ENCODE measurements at regions not wholly inside any gene's neighbourhood (a gene's known extent, or its start where the extent isn't known, plus 50 kb on each side); places are given as distances from the start of the nearest gene placed in this dataset.

DNA sequence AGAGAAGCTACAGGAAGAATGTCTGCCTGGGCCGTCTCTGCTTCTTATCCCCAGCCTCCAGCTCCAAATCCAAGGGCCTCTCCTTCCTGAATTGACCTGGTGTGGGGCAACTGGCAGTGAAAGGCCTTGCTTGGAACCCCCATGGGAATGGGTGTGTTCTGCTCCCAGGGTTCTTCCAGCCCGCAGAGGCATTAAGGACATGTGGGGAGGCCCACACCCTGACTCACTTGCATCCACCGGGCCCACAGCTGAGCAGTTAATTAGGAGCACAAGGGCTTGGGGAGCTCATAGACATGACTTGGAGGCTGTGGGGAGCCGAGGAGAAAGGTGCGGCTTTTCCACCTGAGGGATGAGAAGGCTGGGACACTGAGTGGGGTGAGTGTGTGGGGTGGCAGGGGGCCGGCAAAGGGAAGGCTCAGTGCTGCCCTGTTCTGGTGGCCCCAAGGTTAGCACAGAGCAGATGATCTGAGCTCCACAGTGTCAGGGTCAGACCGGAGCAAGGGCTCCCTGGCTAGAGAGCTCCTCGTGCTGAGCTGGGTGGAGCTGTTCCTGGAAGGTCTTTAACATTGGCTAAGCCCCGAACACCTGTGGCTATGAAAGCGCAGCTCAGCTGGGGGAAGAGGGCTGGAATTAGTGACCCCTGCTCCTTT, 64.5 kb upstream of the NECTIN1 start:
- DNase-seq (ENCODE audit: low spot score): no peak

DNA sequence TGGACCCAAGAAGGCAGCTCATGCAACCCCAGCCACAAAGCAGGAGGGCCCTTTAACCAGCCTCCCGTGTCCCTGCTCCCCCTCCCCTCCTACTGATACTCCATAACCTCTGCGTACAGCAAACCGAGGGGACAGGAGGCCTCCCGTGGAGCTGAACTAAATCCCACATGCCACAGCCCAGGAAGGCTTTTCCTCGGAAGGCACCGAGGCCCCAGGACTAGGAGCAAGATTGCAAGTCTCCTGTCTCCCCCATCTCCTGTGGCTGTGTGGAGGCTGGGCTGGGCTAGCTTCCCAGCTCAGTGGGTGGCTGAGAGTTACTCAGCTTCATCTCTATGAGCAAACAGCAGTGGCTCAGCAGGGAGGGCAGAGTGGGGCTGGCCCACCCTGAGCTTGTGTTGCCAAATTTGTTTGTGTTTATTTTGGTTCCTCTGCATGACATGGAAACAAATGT, 62.7 kb upstream of the NECTIN1 start:
- DNase-seq (ENCODE audit: low spot score): no peak

DNA sequence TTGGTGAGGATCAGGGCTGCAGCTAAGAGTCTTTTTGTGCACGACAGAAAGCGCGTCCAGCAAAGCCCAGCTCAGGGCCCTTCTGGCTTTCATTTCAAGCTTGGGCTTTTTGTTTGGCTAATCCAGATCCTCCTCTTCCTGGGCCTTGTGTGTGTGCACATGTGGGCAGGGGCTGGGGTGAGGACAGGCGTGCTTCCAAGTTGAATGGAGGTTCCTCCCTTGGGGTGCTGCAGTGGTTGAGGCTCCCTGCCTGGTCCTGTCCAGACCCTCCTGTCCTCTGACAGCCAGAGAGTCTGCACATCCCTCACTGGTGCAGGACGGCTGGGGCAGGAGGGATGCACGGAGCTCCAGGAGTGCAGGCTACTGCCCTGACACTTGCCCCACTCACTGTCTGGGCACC, 62.0 kb upstream of the NECTIN1 start:
- DNase-seq (ENCODE audit: low spot score): no peak

DNA sequence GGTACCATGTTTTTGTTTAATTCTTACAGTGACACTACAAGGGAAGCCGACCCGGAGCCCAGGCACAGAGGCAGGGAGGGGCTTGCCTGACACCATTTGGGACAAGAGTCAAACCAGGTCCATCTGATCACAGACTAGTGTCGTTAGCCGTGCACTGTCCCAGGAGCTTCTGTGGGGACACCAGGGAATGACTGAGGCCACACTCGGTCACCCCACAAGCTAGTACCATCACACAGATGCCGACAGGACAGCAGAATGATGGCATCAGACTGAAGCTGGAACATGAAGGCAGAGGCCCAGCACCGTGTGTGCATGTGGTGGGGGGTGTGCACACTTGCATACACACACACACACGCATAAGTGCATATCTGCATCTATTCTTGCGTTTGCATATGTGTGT, 61.5 kb upstream of the NECTIN1 start:
- no peak for DNase-seq (ENCODE audit: low spot score)

DNA sequence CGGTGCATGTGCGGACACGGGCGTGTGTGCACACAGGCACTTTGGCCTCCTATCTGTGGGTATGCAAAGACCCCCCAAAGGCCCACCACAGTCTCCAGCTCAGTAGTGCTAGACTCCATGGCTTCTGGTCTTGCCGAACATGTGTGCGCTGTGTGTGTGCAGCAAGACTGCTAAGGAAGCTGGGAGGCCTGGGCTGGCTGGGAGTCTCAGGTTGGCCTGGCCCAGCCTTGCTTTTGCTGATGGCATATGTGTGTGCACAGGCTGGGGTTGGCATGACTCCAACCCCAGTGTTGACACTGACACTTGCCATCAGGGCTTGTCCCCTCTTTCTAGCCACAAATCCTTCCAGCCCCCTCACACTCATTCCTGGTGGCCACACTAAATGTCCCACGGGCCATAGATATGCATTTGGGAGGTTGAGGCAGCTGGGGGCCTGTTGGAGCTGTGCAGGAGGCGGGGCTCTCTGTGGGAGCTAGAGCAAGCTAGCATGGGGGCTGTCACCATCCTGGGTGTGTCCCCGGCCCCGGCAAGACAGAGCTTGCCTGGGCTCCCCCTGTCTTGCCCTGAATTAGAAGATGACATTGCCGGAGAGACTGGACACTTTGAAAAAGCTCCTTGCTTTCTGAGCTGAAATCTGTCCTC, 60.9 kb upstream of the NECTIN1 start:
- DNase-seq (ENCODE audit: low spot score): no peak

DNA sequence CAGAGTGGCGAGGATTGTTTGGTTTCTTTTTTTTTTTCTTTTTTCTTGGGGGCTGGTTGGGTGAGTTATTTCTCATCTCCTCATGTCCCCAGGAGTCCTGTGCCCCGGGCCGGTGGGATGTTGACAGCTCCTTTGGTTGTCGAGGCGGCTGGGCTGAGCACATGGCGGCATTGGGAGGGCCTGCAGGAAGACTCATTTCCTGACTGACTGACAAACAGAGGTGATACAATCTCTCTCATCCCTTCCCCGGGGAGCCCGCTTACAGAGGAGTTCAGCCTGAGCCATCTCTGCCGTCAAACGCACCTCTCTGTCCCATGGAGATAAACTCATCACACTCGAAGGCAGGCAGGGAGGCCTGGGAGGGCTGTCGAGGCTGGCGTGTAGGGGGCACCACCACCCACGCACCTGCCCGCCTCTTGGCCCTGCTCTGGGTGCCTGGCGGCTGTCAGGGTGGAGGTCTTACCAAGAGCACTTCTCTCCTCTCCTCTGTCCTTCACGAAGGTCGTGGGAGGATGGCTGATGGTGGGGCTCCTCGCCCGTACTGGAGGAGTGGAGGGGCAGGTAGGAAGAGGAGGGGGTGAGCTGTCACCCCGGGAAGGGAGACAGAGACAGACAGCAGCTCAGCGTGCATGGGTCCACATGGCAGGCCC, 60.0 kb upstream of the NECTIN1 start:
- DNase-seq (ENCODE audit: low spot score): no peak

DNA sequence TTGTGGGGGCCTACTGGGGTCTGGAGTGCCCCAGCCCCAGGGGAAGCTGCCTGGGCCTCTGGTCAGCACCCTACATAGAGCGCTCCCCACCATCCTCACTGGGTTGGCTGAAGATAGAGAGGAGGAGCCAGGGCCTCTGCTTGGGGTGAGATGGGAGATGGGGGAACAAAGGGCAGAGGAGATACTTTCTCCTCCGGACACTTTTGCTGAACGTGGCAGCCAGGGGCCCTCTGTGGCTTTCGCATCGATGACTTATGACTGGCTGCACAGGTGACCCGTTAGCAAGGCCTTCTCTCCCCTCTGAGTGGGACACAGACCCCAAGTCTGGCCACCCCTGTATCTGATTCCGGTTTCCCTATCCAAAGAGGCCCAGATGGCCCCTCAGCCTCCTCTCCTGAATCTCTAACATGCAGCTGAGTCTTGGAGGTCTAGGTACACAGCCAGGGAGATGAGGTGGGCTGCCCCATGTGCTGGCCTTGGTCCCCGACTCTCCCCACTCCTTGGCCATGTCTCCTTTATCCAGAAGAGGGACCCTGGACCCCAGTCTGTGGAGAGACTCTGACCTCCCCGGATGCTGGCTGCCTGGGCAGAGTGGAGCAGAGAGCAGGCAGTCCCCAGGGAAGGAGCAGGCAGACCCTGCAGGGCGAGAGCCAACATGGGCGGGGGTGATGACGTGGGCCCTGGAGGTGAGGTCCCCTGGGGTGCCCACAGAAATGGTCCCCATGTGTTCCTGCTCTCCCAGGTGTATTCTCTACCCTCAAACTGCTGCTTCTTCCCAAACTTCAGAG, 59.3 kb upstream of the NECTIN1 start:
- no peak for DNase-seq (ENCODE audit: low spot score)

DNA sequence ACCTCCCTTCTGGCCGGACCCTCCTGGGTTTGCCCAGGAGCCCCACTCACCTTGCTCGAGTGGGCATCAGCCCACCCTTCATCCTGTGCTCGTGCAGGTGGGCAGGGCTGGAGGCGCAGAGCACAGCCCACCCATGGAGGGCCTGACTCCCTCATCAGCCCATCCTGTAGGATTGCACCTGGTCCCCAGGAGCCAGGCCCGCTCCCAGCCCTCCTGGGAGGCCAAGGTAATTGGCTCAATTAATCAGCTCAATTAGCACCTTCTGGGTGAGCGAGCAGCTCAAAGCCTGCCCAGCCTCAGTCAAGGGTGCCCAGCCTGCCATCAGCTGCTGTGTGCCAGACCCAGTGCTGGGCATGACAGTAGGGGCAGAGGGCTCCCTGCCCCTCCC, 58.1 kb upstream of the NECTIN1 start:
- no peak for DNase-seq (ENCODE audit: low spot score)

DNA sequence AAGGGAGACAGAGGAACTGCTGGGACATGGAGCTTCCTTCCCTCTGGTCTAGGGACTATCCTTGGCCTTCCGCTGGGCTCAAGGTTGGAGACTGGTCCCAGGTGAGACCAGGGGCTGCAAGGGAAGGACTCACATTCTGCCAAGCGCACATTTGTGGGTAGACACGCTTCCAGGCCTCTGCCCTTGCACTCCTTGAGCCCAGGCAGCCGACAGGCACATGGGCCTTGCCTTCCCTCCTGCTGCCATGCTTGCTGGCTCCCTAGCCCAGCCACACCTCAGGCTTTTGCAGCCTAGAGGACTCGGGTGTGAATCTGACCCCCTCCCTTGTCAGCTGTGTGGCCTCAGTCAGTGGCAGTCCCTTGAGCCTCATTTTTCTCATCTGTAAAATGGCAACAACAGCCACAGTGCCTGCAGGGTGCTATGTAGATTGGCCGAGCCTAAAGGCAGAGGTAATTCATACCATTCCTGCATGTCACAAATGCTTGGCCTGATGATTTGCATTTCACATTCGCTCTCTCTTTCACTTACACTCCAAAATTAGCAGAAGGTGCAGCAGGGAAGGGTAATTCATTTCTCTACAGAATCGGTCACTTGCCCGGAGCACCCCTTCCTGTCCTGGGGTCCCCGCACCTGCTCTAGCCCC, 57.6 kb upstream of the NECTIN1 start:
- DNase-seq (ENCODE audit: low spot score): no peak

DNA sequence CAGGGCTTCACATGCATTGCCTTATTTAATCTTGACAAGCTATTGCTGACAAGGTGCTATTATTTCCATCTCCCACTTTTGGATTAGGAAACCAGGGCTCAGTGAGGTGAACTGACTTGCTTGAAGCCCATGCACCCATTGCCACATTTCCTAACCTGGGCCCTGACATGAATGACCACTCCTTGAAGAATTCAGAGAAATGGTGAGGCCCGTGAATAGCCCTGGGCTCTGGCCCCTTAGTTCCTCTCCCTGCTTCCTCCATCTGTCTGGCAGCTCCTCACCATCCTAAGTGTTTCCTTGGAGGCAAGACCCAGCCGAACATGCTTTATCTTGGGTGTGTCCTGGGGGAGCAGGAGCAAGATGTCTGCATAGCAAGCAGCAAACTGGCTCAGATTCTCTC, 56.1 kb upstream of the NECTIN1 start:
- DNase-seq (ENCODE audit: low spot score): no peak

DNA sequence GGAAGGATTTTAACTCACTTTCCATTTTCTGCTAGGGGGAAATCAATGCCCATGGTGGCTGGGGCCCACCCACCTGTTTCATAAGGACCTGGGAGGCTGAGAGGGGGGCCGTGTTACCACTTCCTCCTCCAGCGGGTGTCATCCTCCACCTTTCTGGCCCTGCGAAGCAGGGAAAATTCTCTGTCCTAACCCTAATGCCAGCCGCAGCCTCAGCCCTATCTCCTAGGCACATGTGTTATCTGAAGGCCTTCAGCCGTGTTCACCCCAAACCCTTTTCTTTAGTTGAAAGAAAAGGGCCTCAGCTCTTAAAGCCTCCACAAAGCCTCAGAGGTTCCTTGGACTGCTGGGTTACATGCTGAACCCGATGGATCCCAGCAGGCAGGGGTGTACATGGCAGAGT, 55.4 kb upstream of the NECTIN1 start:
- no peak for DNase-seq (ENCODE audit: low spot score)

DNA sequence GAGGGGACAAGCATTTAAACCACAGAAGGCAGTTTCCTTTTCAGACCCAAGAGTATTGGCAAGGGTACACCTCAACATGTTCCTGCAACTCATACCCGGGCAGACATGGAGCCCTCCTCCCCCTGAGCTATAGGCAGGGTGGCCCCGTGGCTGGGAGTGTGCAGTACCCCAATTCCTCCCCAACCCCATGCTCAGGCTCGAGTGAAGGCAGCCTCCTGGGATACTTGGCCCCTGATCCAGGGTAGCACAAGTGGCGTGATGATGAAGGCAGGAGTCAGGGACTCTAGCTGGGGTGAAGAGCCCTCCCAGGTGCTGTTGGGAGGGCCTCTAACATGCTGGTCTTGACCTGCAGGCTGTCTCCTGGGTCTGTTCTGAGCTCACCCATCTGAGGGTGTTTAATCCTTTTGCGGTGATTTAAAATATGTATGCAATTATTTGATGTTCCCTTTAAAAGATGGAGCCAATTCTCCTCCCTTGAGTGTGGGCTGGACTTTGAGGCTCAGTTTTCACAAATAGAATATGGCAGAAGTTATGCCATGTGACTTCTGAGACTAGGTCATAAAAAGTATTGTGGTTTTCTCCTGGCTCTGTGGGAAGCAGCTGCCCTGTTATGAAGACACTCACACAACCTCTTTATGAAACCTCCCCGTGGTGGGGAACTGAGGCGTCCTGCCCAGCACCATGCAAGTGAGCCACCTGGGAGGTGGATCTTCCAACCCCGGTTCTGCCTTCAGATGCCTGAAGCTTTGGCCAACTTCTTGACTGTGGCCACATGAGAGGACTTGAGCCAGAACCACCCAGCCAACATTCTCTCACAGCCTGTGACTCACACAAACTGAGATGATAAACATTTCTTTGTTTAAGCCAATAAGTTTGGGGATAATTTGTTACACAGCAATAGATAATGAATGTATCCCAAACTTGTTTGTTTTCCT, 54.7 kb upstream of the NECTIN1 start:
- DNase-seq (ENCODE audit: low spot score): no peak

DNA sequence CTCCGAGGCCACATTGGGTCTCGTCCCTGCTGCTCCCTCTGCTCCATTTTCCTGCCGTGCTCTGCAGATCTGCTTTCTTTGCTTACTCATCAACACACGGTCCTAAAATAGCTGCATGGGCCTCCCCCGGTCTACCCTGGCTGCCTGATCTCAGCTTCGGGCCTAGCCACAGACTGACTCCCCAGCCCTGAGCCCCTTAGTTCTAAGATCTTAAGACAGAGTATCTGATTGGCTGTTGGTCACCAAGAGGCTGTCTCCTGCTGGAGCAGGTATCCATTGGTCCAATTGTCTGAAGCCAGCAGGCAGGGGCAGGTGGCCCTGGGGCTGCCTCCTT, 53.7 kb upstream of the NECTIN1 start:
- no peak for DNase-seq (ENCODE audit: low spot score)

DNA sequence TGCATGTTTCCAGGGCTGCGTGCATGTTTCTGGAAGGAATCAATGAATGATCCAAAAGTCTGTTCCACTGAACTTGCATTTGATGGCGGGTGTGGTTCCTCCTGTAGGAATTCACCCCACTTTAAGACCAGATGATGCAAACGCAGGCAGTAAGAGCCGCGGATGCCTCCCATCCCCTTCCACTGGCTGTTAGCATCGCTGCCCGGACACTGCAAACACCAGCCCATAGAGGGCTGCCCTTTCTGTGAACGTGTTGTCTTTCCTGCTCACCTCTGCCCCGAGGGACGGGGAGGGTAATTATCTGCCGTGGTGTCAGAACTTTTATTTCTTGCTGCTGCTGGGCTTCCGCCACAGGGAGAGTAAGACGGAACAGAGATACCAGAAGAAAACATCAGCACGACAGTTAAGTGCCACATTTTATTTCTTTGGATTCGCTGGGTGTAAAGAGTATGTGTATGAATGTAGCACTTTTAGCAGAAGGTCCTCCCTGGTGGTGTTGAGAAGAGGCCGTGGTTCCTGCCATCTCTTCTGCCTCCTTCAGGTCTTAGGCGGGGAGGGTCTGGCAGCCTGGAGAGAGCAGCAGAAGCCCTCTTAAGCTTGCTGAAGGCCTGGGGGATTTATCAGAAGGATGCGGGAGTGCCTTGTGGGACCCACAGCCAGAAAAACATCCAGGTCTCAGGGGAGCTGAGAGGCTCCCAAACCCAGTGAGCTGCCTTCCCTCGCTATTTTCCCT, 53.2 kb upstream of the NECTIN1 start:
- DNase-seq (ENCODE audit: low spot score): no peak

DNA sequence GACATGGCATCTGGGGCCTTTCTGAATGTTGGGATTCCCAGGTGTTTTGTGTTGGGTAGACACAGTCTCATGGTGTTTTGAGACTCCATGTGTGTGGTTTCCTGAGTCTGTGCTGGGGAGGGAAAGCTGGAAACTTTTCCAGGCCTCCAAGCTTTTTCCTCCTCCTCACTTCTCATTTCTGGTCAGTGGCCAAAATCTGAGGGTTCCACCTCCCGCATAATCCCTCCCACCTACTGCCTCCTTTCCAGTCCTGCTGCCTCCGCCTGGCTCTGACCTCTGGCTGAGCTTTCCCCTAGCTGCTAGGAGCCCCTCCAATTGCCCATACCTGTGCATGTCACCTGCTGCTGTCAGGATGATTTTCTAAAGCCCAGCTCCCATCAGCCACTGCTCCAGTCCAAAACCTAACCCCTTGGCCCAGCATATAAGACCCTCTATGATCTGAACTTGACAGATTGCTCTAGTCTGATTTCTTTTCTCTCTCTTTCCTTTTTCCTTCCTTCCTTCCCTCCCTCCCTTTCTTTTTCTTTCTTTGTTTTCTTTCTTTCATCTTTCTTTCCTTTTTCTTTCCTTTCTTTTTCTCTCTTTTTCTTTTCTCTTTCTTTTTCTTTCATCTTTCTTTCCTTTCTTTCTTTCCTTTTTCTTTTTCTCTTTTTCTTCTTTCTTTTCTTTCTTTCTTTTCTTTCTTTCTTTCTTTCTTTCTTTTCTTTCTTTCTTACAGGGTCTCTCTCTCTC, 51.4 kb upstream of the NECTIN1 start:
- DNase-seq (ENCODE audit: low spot score): no peak

DNA sequence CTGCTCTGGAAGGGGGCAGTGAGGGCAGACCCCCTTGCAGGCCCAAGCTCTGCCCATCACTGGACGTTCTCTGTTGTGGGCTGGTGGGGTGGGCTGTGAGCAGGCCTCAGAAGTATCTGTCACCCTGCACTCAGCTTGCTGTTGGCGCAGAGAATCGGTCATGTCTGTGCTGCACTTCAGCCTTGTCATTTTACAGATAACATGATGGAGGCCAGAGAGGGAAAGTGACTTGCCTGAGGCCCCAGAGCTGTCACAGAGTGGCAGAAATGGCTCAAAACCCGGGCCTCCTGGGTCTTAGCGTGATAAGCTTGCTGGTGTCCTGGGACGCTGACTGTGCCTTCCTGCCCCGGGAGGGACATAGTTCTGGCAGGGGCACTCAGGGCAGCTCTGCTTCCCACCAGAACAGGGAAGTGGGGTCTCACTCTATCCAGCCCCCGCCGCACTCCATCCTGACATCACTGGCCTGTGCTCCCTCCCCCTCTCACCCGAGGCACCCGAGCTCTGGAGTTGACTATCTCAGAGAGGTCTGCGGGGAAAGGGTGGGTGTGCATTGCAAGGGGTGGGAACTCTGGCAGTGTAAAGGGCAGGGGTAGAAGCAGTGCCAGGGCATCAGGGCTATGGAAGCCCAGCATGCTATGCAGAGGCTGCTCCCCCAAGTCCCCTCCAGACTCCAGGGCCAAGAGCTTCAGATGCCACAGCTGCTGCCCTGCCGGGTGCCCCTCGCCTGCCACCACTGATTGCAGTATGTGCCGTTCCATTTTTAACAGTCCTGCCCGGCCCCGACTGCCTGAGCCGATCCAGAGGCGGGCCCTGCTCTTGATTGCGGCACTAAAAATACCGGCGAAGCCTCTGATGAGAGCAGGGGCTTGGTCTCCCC, 50.4 kb upstream of the NECTIN1 start:
- no peak for DNase-seq (ENCODE audit: low spot score)
